ENCODE measurements at regions not wholly inside any gene's neighbourhood (a gene's known extent, or its start where the extent isn't known, plus 50 kb on each side); places are given as distances from the start of the nearest gene placed in this dataset.

GRCh38 chr12:13343375-13343774 lies 146.8 kb downstream of the EMP1 start:
- Histone ChIP-seq H3K4me1 (ENCODE audit: control insufficient read depth in 1 of 2, insufficient read depth in 2 of 2, low read length in 2 of 2) (peaks cover 19 to 52% of the 10 kb centered on the region in 2 experiments), H3K4me2 (ENCODE audit: low read length) (peak overlapping the region; percentile 56), H4K20me1 (ENCODE audit: insufficient read depth) (no peaks in the 10 kb centered on the region), H3K27ac (ENCODE audit: low read depth, low read length) (no peak overlapping the region), H3K79me2 (ENCODE audit: insufficient read depth, low read length) (no peaks in the 10 kb centered on the region), H3K27me3 (ENCODE audit: insufficient read depth, low read length) (no peaks in the 10 kb centered on the region), H3K36me3 (ENCODE audit: control insufficient read depth in 1 of 2, insufficient read depth in 2 of 2, low read length in 2 of 2) (no peaks in the 10 kb centered on the region), H3K9me2 (ENCODE audit: insufficient read depth) (no peaks in the 10 kb centered on the region), H2AFZ (ENCODE audit: low read depth, low read length, poor library complexity, severe bottlenecking) (no peak overlapping the region), H3K9me3 (ENCODE audit: control insufficient read depth in 1 of 2, insufficient read depth in 1 of 2, low read depth in 1 of 2, low read length in 2 of 2) (no peaks in the 10 kb centered on the region), H3K9ac (ENCODE audit: low read length) (no peak overlapping the region), H3K4me3 (replicated peaks in 1 of 2; ENCODE audit: low read depth in 1 of 2, low read length in 2 of 2) (no peak overlapping the region)
- peak; percentile 36 for DNase-seq (ENCODE audit: low read depth, low spot score)
- TF ChIP-seq SIN3A (IDR thresholded peaks at IDR 0.05; ENCODE audit: low read depth): no peak
- TF ChIP-seq YY1 (IDR thresholded peaks at IDR 0.05; ENCODE audit: extremely low read depth, insufficient replicate concordance, low read depth, low read length): no peak
- no peak for TF ChIP-seq RAD21 (IDR thresholded peaks at IDR 0.05; ENCODE audit: low read depth)
- TF ChIP-seq CBX3 (IDR thresholded peaks at IDR 0.05; ENCODE audit: low read depth): 0 out of 2 replicates have a peak, but pooled peaks have one; percentile 54
- TF ChIP-seq SRF (IDR thresholded peaks at IDR 0.05; ENCODE audit: low read depth): peak; percentile 66; the same call in 1 of the 2 replicates
- TF ChIP-seq POLR2AphosphoS5 (IDR thresholded peaks at IDR 0.05; ENCODE audit: low read depth, low read length): peak; percentile 32; the same call in 1 of the 2 replicates
- TF ChIP-seq SP1 (IDR thresholded peaks at IDR 0.05; ENCODE audit: low read depth): peak; percentile 65; the same call in 1 of the 2 replicates
- TF ChIP-seq ZBTB33 (IDR thresholded peaks at IDR 0.05; ENCODE audit: extremely low read depth, insufficient replicate concordance, low read length): no peak
- peak; percentile 97 for TF ChIP-seq FOSL1 (IDR thresholded peaks at IDR 0.05; ENCODE audit: low read depth)
- TF ChIP-seq JUND (IDR thresholded peaks at IDR 0.05): peak; percentile 93
- TF ChIP-seq ZNF274 (IDR thresholded peaks at IDR 0.05; ENCODE audit: low read depth, low read length): no peak
- RAD21 ChIA-PET (ENCODE audit: low non-redundant PET in 1 of 2, low total read pairs in 2 of 2, uncharacterized antibody in 2 of 2, unreplicated experiment in 2 of 2): interaction anchor here in 1 of 2 experiments (0.6 kb wide), 1 partner anchor 10 kb away, joined by 3 read pairs; no protein-coding TSS in a partner anchor
- BruUV-seq (replicated peaks): no TSS peak
- POLR2A ChIA-PET: no interaction called here
- no peak for ATAC-seq
- intact Hi-C loops (cut with micrococcal nuclease): loop anchor here (10.0 kb wide), 1 partner anchor 391 kb away; no protein-coding TSS in a partner anchor
- CTCF ChIA-PET: interaction anchor here (4.2 kb wide), 1 partner anchor 18 kb away, joined by 18 read pairs; no protein-coding TSS in a partner anchor

All from HCT116 (cell line).